H1 (cell line): ENCODE measurements at regions not wholly inside any gene's neighbourhood (a gene's known extent, or its start where the extent isn't known, plus 50 kb on each side); places are given as distances from the start of the nearest gene placed in this dataset.

Source experiments
- CTCF ChIA-PET: fragments of 300-600 bp; sonication (Branson Sonifier 250); formaldehyde crosslinking; loops from one replicate; lab custom pipeline; 2021; ENCODE audit not compliant: partially characterized antibody; lab: Charles Lee
- POLR2A ChIA-PET: fragments of 300-600 bp; sonication (Branson Sonifier 250); formaldehyde crosslinking; loops from one replicate; lab custom pipeline; 2021; ENCODE audit warnings: inconsistent platforms; ENCODE audit not compliant: partially characterized antibody; lab: Charles Lee
- DNase-seq, 2 experiments: peaks; one replicate each; pipeline versions ENCODE4 v3.0.0 to v3.0.0-alpha.2; 2010 to 2022; ENCODE audit warnings: low spot score in 2 of 2, low read depth in 1 of 2, mixed read lengths in 1 of 2
- FAIRE-seq: peaks from 2 replicates; lab custom pipeline; 2011; peaks lifted over from hg19 to GRCh38; lab: Jason Lieb, UNC
- H2AFZ ChIP-seq: 2 replicates; pipeline ENCODE4 v1.8.1; 2012; ENCODE audit warnings: low read length, inconsistent platforms
- H2AK5ac ChIP-seq: 2 replicates; pipeline ENCODE4 v1.6.1; 2013; ENCODE audit warnings: low read depth, low read length
- H2BK120ac ChIP-seq: replicated peaks from 2 replicates; pipeline ENCODE3; 2013; ENCODE audit warnings: low read depth, low read length, inconsistent platforms
- H2BK12ac ChIP-seq: 2 replicates; pipeline ENCODE4 v1.6.1; 2013; ENCODE audit warnings: low read depth, low read length
- H2BK15ac ChIP-seq: 2 replicates; pipeline ENCODE4 v1.6.1; 2013; ENCODE audit warnings: low read length
- H2BK20ac ChIP-seq: 2 replicates; pipeline ENCODE4 v1.6.1; 2013; ENCODE audit warnings: low read length
- H2BK5ac ChIP-seq: 2 replicates; pipeline ENCODE4 v1.6.1; 2013; ENCODE audit warnings: low read depth, low read length
- H3K14ac ChIP-seq: 2 replicates; pipeline ENCODE4 v1.6.1; 2013; ENCODE audit warnings: inconsistent platforms; ENCODE audit not compliant: insufficient read length
- H3K18ac ChIP-seq: 2 replicates; pipeline ENCODE4 v1.6.1; 2013; ENCODE audit warnings: low read length; ENCODE audit errors: extremely low read depth
- H3K23ac ChIP-seq: 2 replicates; pipeline ENCODE4 v1.6.1; 2013; ENCODE audit warnings: inconsistent platforms; ENCODE audit not compliant: insufficient read length
- H3K23me2 ChIP-seq: 2 replicates; pipeline ENCODE4 v1.6.1; 2013; ENCODE audit warnings: low read depth, low read length
- H3K27ac ChIP-seq: 2 replicates; pipeline ENCODE4 v1.6.1; 2011; ENCODE audit warnings: low read depth, low read length, inconsistent platforms
- H3K27me3 ChIP-seq, 4 experiments: replicated peaks in 1 of 4; 1 replicate in 1 of 4; 2 replicates in 3 of 4; pipeline versions ENCODE4 v1.6.1 to v1.8.1; 2011 to 2013; ENCODE audit warnings: low read length in 3 of 4, mild to moderate bottlenecking in 3 of 4, inconsistent platforms in 2 of 4, mixed read lengths in 2 of 4, moderate library complexity in 1 of 4; ENCODE audit not compliant: control insufficient read depth in 3 of 4, insufficient read depth in 3 of 4; ENCODE audit errors: extremely low read depth in 1 of 4
- H3K36me3 ChIP-seq, 4 experiments: 2 replicates each; pipeline versions ENCODE4 v1.6.1 to v1.8.1; 2011 to 2013; ENCODE audit warnings: mild to moderate bottlenecking in 4 of 4, low read length in 3 of 4, moderate library complexity in 2 of 4, control low read depth in 1 of 4, inconsistent platforms in 1 of 4; ENCODE audit not compliant: insufficient read depth in 4 of 4, control insufficient read depth in 2 of 4
- H3K4ac ChIP-seq: replicated peaks from 2 replicates; pipeline ENCODE3; 2013; ENCODE audit warnings: low read length, low read depth, mixed read lengths, inconsistent platforms; ENCODE audit not compliant: insufficient read length
- H3K4me1 ChIP-seq, 4 experiments: replicated peaks in 1 of 4; 1 replicate in 1 of 4; 2 replicates in 3 of 4; pipeline versions ENCODE4 v1.6.1 to v1.8.1; 2011 to 2013; ENCODE audit warnings: low read length in 3 of 4, inconsistent platforms in 2 of 4, mixed read lengths in 1 of 4; ENCODE audit not compliant: insufficient read depth in 4 of 4, control insufficient read depth in 3 of 4
- H3K4me2 ChIP-seq, 2 experiments: 2 replicates each; pipeline versions ENCODE4 v1.6.1 to v1.8.1; 2011 to 2013; ENCODE audit warnings: low read depth in 2 of 2, low read length in 2 of 2, control low read depth in 1 of 2, inconsistent platforms in 1 of 2, mild to moderate bottlenecking in 1 of 2; ENCODE audit not compliant: insufficient read depth in 1 of 2
- H3K4me3 ChIP-seq, 4 experiments: fragments of 200-600, 300-600 bp in 1 of 4; sonication (generic), shearing (Covaris generic), sonication (Bioruptor Twin) in 1 of 4; 2 replicates each; pipeline versions ENCODE4 v1.5.1 to v1.8.1; 2011 to 2016; ENCODE audit warnings: low read length in 4 of 4, low read depth in 3 of 4, control low read depth in 2 of 4, inconsistent platforms in 2 of 4, mild to moderate bottlenecking in 2 of 4, mixed read lengths in 1 of 4, moderate library complexity in 1 of 4; ENCODE audit not compliant: insufficient read depth in 2 of 4; ENCODE audit errors: extremely low read depth in 1 of 4
- H3K56ac ChIP-seq: replicated peaks from 2 replicates; pipeline ENCODE3; 2013; ENCODE audit warnings: low read depth, mild to moderate bottlenecking, mixed read lengths, low read length, inconsistent platforms; ENCODE audit not compliant: insufficient read length
- H3K79me1 ChIP-seq: 2 replicates; pipeline ENCODE4 v1.6.1; 2013; ENCODE audit warnings: low read depth, low read length, control low read depth
- H3K79me2 ChIP-seq, 2 experiments: 2 replicates each; pipeline versions ENCODE4 v1.6.1 to v1.8.1; 2012 to 2013; ENCODE audit warnings: low read length in 2 of 2, mild to moderate bottlenecking in 2 of 2, inconsistent platforms in 1 of 2; ENCODE audit not compliant: insufficient read depth in 2 of 2, control insufficient read depth in 1 of 2
- H3K9ac ChIP-seq, 4 experiments: replicated peaks in 1 of 4; 1 replicate in 1 of 4; 2 replicates in 3 of 4; pipeline versions ENCODE4 v1.6.1 to v1.8.1; 2011 to 2013; ENCODE audit warnings: low read depth in 3 of 4, low read length in 3 of 4, control low read depth in 2 of 4, mild to moderate bottlenecking in 2 of 4, moderate library complexity in 2 of 4, inconsistent platforms in 1 of 4; ENCODE audit errors: extremely low read depth in 1 of 4
- H3K9me3 ChIP-seq, 2 experiments: 2 replicates each; pipeline versions ENCODE4 v1.6.1 to v1.8.1; 2012 to 2013; ENCODE audit warnings: mild to moderate bottlenecking in 2 of 2, moderate library complexity in 2 of 2, control low read depth in 1 of 2, inconsistent platforms in 1 of 2, low read depth in 1 of 2, low read length in 1 of 2, mixed read lengths in 1 of 2; ENCODE audit not compliant: insufficient read depth in 2 of 2
- H4K20me1 ChIP-seq, 2 experiments: replicated peaks in 1 of 2; 2 replicates each; pipeline versions ENCODE3 to v1.8.1; 2011 to 2013; ENCODE audit warnings: inconsistent platforms in 2 of 2, low read length in 2 of 2, mild to moderate bottlenecking in 1 of 2; ENCODE audit not compliant: insufficient read depth in 2 of 2, control insufficient read depth in 1 of 2
- H4K5ac ChIP-seq: 2 replicates; pipeline ENCODE4 v1.6.1; 2013; ENCODE audit warnings: low read length, low read depth, mixed read lengths, inconsistent platforms; ENCODE audit not compliant: insufficient read length
- H4K8ac ChIP-seq: 2 replicates; pipeline ENCODE4 v1.8.0; 2013; ENCODE audit warnings: mild to moderate bottlenecking, moderate library complexity, low read length, inconsistent platforms; ENCODE audit not compliant: insufficient read depth; ENCODE audit errors: extremely low read depth
- H4K91ac ChIP-seq: replicated peaks from 2 replicates; pipeline ENCODE3; 2013; ENCODE audit warnings: low read length, mixed read lengths, inconsistent platforms; ENCODE audit not compliant: insufficient read length
- ATF3 ChIP-seq: IDR thresholded peaks from 2 replicates; pipeline ENCODE4 v1.6.1; 2011; ENCODE audit warnings: low read depth, mild to moderate bottlenecking, low read length; ENCODE audit not compliant: insufficient read depth
- CHD1 ChIP-seq: IDR thresholded peaks from 2 replicates; pipeline ENCODE4 v1.6.1; 2012; ENCODE audit warnings: low read depth, low read length, improper control_type of control experiment
- E2F6 ChIP-seq: IDR thresholded peaks from 2 replicates; pipeline ENCODE4 v1.6.1; 2012; ENCODE audit warnings: inconsistent platforms
- EGR1 ChIP-seq: IDR thresholded peaks from 2 replicates; pipeline ENCODE4 v1.6.1; 2011; ENCODE audit warnings: low read depth, low read length, borderline replicate concordance
- GTF2F1 ChIP-seq: IDR thresholded peaks from 2 replicates; pipeline ENCODE4 v1.6.1; 2012; ENCODE audit warnings: low read depth, low read length, improper control_type of control experiment, borderline replicate concordance
- KDM5A ChIP-seq: fragments of 200-600 bp; IDR thresholded peaks from 2 replicates; pipeline ENCODE4 v1.7.1; 2012; ENCODE audit warnings: mild to moderate bottlenecking, low read length, inconsistent platforms, mixed read lengths
- PHF8 ChIP-seq: fragments of 200-600 bp; sonication (generic); conservative IDR thresholded peaks from 2 replicates; pipeline ENCODE4 v1.7.1; 2012; ENCODE audit warnings: low read depth, mild to moderate bottlenecking, inconsistent platforms, low read length, moderate library complexity
- RAD21 ChIP-seq, 2 experiments: IDR thresholded peaks in 1 of 2; conservative IDR thresholded peaks in 1 of 2; 2 replicates each; pipeline ENCODE4 v1.6.1; 2011; ENCODE audit warnings: low read depth in 2 of 2, low read length in 2 of 2, improper control_type of control experiment in 1 of 2, inconsistent platforms in 1 of 2, mild to moderate bottlenecking in 1 of 2, moderate library complexity in 1 of 2
- SAP30 ChIP-seq: fragments of 300-600 bp; sonication (generic); IDR thresholded peaks from 2 replicates; pipeline ENCODE4 v1.7.1; 2012; ENCODE audit warnings: low read length, moderate library complexity, mild to moderate bottlenecking, inconsistent platforms; ENCODE audit not compliant: insufficient read depth, insufficient replicate concordance
- SRF ChIP-seq: IDR thresholded peaks from 2 replicates; pipeline ENCODE4 v1.6.1; 2011; ENCODE audit warnings: mild to moderate bottlenecking, low read depth, low read length, moderate library complexity
- TCF12 ChIP-seq: IDR thresholded peaks from 2 replicates; pipeline ENCODE4 v1.6.1; 2011; ENCODE audit warnings: low read depth, mild to moderate bottlenecking, low read length
- WGBS, 2 experiments: shearing (Covaris generic) in 1 of 2; methylation state at CpG; one replicate each; pipeline versions ENCODE4 v1.1.6 to v1.1.7; 2013 to 2015; ENCODE audit warnings: low lambda C conversion rate in 2 of 2, mixed read lengths in 2 of 2, inconsistent platforms in 1 of 2, low coverage in 1 of 2, missing lambda C conversion rate in 1 of 2; ENCODE audit not compliant: insufficient replicate concordance in 2 of 2, insufficient coverage in 1 of 2, insufficient read length in 1 of 2; ENCODE audit errors: extremely low coverage in 1 of 2, missing lambda C conversion rate in 1 of 2; 5-methylcytosine and 5-hydroxymethylcytosine counted together

- Histone ChIP-seq H2AK5ac (no peak overlapping the region), H3K27ac (no peak overlapping the region), H2AFZ (no peak overlapping the region), H4K5ac (no peak overlapping the region), H3K4me2 (no peak overlapping the region), H2BK20ac (no peak overlapping the region), H3K4me3 (no peak overlapping the region), H2BK120ac (no peak overlapping the region), H3K18ac (no peak overlapping the region), H3K79me2 (no peaks in the 10 kb centered on the region), H3K36me3 (no peaks in the 10 kb centered on the region), H2BK5ac (no peak overlapping the region), H3K27me3 (no peaks in the 10 kb centered on the region), H4K8ac (no peak overlapping the region), H3K4ac (no peak overlapping the region), H3K56ac (no peak overlapping the region), H4K20me1 (peaks cover 0 to 2% of the 10 kb centered on the region in 2 experiments), H3K14ac (no peak overlapping the region), H3K23ac (no peak overlapping the region), H3K9me3 (no peaks in the 10 kb centered on the region), H3K79me1 (no peaks in the 10 kb centered on the region; the same call in 1 of the 2 replicates), H4K91ac (no peak overlapping the region), H2BK15ac (no peak overlapping the region), H3K4me1 (no peaks in the 10 kb centered on the region; a peak in 1 of 7 replicates), H3K9ac (no peak overlapping the region), H3K23me2 (no peaks in the 10 kb centered on the region), H2BK12ac (no peak overlapping the region)
- DNase-seq (no peak), FAIRE-seq (no peak)
- POLR2A ChIA-PET, result interaction anchor here (1.9 kb wide), 1 partner anchor 12 kb away, joined by 3 read pairs; no protein-coding TSS in a partner anchor
- WGBS, 2 experiments, result 92% methylated on average over 21 of the region's 21 CpGs; no CpG with 5 or more reads in 1 of the 2 experiments
- no peak for TF ChIP-seq GTF2F1
- no peak for TF ChIP-seq KDM5A
- TF ChIP-seq RAD21 (IDR thresholded peaks at IDR 0.05 in 1 of 2, conservative IDR thresholded peaks at IDR 0.05 in 1 of 2; ENCODE audit: low read depth in 2 of 2, low read length in 2 of 2), result no peak
- no peak for TF ChIP-seq SAP30
- no peak for TF ChIP-seq SRF
- TF ChIP-seq EGR1, result no peak
- no peak for TF ChIP-seq TCF12
- TF ChIP-seq CHD1, result no peak
- TF ChIP-seq E2F6, result no peak
- TF ChIP-seq ATF3, result no peak
- TF ChIP-seq PHF8, result no peak
- CTCF ChIA-PET, result interaction anchor here (0.6 to 2.5 kb wide), 5 partner anchors 13 to 94 kb away, joined by 3 to 9 read pairs (median 3); no protein-coding TSS in a partner anchor
Observed at GRCh38 chr22:46100401-46101105, 49.8 kb upstream of the PPARA start.
